GM19351 (cell line): ENCODE measurements at regions not wholly inside any gene's neighbourhood (a gene's known extent, or its start where the extent isn't known, plus 50 kb on each side); places are given as distances from the start of the nearest gene placed in this dataset.
"Not testable (repeated sequence)": the region's sequence is repeated elsewhere in the genome, so short reads cannot be mapped to it uniquely, and the experiment has no call there.

ENCODE experiments used
- ATAC-seq: cut with Tn5 transposase; IDR thresholded peaks from one replicate; pipeline ENCODE4 v1.9.1; 2021; ENCODE audit warnings: mild to moderate bottlenecking, moderate library complexity; ENCODE audit not compliant: unreplicated experiment

- no peak for ATAC-seq
Measured at GRCh38 chr5:117380316-117380715, 805.7 kb upstream of the SEMA6A start.

GRCh38 chr5:117379521-117379920 is 804.9 kb upstream of the SEMA6A start:
- ATAC-seq = no peak

- ATAC-seq = no peak
Measured at GRCh38 chr5:117376748-117377147, 802.1 kb upstream of the SEMA6A start.

- no peak for ATAC-seq
Measured at GRCh38 chr5:117359895-117360294, 785.3 kb upstream of the SEMA6A start.

GRCh38 chr5:117357886-117358285 is 783.3 kb upstream of the SEMA6A start:
- no peak for ATAC-seq

GRCh38 chr5:117347280-117347679 is 772.7 kb upstream of the SEMA6A start:
- no peak for ATAC-seq

GRCh38 chr5:117343726-117344125 is 769.1 kb upstream of the SEMA6A start:
- ATAC-seq = not testable (repeated sequence)

- ATAC-seq = no peak
Measured at GRCh38 chr5:117337064-117337749, 762.6 kb upstream of the SEMA6A start.

GRCh38 chr5:117336208-117336607 is 761.6 kb upstream of the SEMA6A start:
- ATAC-seq = no peak

- ATAC-seq = no peak
Measured at GRCh38 chr5:117333011-117333410, 758.4 kb upstream of the SEMA6A start.

GRCh38 chr5:117332341-117332740 is 757.7 kb upstream of the SEMA6A start:
- ATAC-seq = no peak

GRCh38 chr5:117327511-117327910 is 752.9 kb upstream of the SEMA6A start:
- no peak for ATAC-seq

- no peak for ATAC-seq
Measured at GRCh38 chr5:117326997-117327396, 752.4 kb upstream of the SEMA6A start.

GRCh38 chr5:117318528-117318927 is 743.9 kb upstream of the SEMA6A start:
- ATAC-seq = no peak

GRCh38 chr5:117315170-117315569 is 740.5 kb upstream of the SEMA6A start:
- ATAC-seq = no peak

- not testable (repeated sequence) for ATAC-seq
Measured at GRCh38 chr5:117304512-117305107, 730.0 kb upstream of the SEMA6A start.

GRCh38 chr5:117302949-117303348 is 728.3 kb upstream of the SEMA6A start:
- no peak for ATAC-seq

GRCh38 chr5:117302473-117302872 is 727.9 kb upstream of the SEMA6A start:
- ATAC-seq = no peak

- ATAC-seq = no peak
Measured at GRCh38 chr5:117299936-117300328, 725.3 kb upstream of the SEMA6A start.

- ATAC-seq = no peak
Measured at GRCh38 chr5:117299224-117299935, 724.8 kb upstream of the SEMA6A start.

GRCh38 chr5:117296872-117297271 is 722.2 kb upstream of the SEMA6A start:
- ATAC-seq = no peak

- ATAC-seq = no peak
Measured at GRCh38 chr5:117295941-117296340, 721.3 kb upstream of the SEMA6A start.
